Posterior cingulate gyrus (tissue), 11 donors: ENCODE measurements at regions not wholly inside any gene's neighbourhood (a gene's known extent, or its start where the extent isn't known, plus 50 kb on each side); places are given as distances from the start of the nearest gene placed in this dataset.

Source experiments
- DNase-seq, 10 donors: peaks; one replicate each; pipeline versions ENCODE4 v3.0.0 to v3.0.0-alpha.2; 2020 to 2021; ENCODE audit warnings: mixed read lengths in 3 of 10
- intact Hi-C: fragments of 100-400 bp; cut with DNase I; formaldehyde crosslinking; loops from one replicate; pipeline ENCODE4 v1.15.1; 2023

GRCh38 chr15:35834866-35835265, 288.9 kb upstream of the DPH6 start:
- DNase-seq: no peak
- intact Hi-C loops: no loop called here

GRCh38 chr15:35838424-35839111, 292.6 kb upstream of the DPH6 start:
- intact Hi-C loops: no loop called here
- DNase-seq: no peak

GRCh38 chr15:35842631-35843030, 296.7 kb upstream of the DPH6 start:
- intact Hi-C loops: no loop called here
- no peak for DNase-seq

- intact Hi-C loops: no loop called here
- DNase-seq: no peak
Measured at GRCh38 chr15:35843498-35843897, 297.5 kb upstream of the DPH6 start.

- DNase-seq: no peak
- intact Hi-C loops: no loop called here
Measured at GRCh38 chr15:35850284-35850683, 304.3 kb upstream of the DPH6 start.

- intact Hi-C loops: no loop called here
- no peak for DNase-seq
Measured at GRCh38 chr15:35851491-35851890, 305.5 kb upstream of the DPH6 start.

GRCh38 chr15:35852818-35853624, 307.1 kb upstream of the DPH6 start:
- intact Hi-C loops: no loop called here
- DNase-seq: no peak

- intact Hi-C loops: no loop called here
- no peak for DNase-seq
Measured at GRCh38 chr15:35854316-35854715, 308.4 kb upstream of the DPH6 start.

- DNase-seq: peak in 3 of 10 donors; percentile 12 to 29 (median 18)
- intact Hi-C loops: no loop called here
Measured at GRCh38 chr15:35857567-35858226, 311.7 kb upstream of the DPH6 start.

GRCh38 chr15:35858707-35859106, 312.7 kb upstream of the DPH6 start:
- intact Hi-C loops: no loop called here
- no peak for DNase-seq

GRCh38 chr15:35863655-35864054, 317.7 kb upstream of the DPH6 start:
- intact Hi-C loops: no loop called here
- no peak for DNase-seq

- DNase-seq: no peak
- intact Hi-C loops: no loop called here
Measured at GRCh38 chr15:35867356-35867755, 321.4 kb upstream of the DPH6 start.

- intact Hi-C loops: no loop called here
- no peak for DNase-seq
Measured at GRCh38 chr15:35871282-35871681, 325.3 kb upstream of the DPH6 start.

- DNase-seq: no peak
- intact Hi-C loops: no loop called here
Measured at GRCh38 chr15:35871812-35872211, 325.8 kb upstream of the DPH6 start.

- intact Hi-C loops: no loop called here
- no peak for DNase-seq
Measured at GRCh38 chr15:35872577-35872976, 326.6 kb upstream of the DPH6 start.

GRCh38 chr15:35874260-35874905, 328.4 kb upstream of the DPH6 start:
- DNase-seq: no peak
- intact Hi-C loops: no loop called here

GRCh38 chr15:35876762-35877161, 330.8 kb upstream of the DPH6 start:
- intact Hi-C loops: no loop called here
- DNase-seq: no peak

GRCh38 chr15:35880896-35881295, 334.9 kb upstream of the DPH6 start:
- no peak for DNase-seq
- intact Hi-C loops: no loop called here

- intact Hi-C loops: no loop called here
- DNase-seq: no peak
Measured at GRCh38 chr15:35885870-35886269, 339.9 kb upstream of the DPH6 start.

GRCh38 chr15:35886765-35887164, 340.8 kb upstream of the DPH6 start:
- intact Hi-C loops: no loop called here
- DNase-seq: no peak

- intact Hi-C loops: no loop called here
Measured at GRCh38 chr15:35888815-35889214, 342.9 kb upstream of the DPH6 start.

More at GRCh38 chr15:35888815-35889214, 342.9 kb upstream of the DPH6 start:
- no peak for DNase-seq
